ENCODE measurements at regions not wholly inside any gene's neighbourhood (a gene's known extent, or its start where the extent isn't known, plus 50 kb on each side); places are given as distances from the start of the nearest gene placed in this dataset.

DNA sequence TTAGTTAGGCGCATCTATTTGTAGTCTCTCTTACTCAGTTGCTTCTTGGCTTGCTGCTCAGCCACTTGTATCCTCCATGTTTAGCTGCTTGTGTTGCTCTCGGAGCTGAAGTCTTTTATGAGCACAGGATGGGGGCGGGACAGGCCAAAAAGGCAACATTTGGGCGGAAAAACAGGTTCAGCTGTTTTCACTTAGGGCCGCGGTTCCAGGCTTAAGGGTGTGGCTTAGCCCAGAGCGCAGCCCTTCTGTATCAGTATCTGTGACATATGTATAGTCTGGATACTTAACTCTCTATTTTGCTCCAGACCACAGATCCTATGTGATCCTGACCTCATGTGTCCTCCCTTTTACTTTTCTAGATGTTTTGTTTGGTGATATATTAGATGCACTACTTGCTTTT is 763.5 kb downstream of the SUCLG1 start:
- H3K27me3 ChIP-seq (replicated peaks; ENCODE audit: insufficient read depth), result no peaks in the 10 kb centered on the region
- DNase-seq, result no peak
- no peaks in the 10 kb centered on the region for H3K9me3 ChIP-seq (ENCODE audit: low read depth)
- no peak overlapping the region for H3K4me3 ChIP-seq
- no peaks in the 10 kb centered on the region for H3K4me1 ChIP-seq (ENCODE audit: insufficient read depth)
- in situ Hi-C loops (cut with MboI), result no loop called here
- no peaks in the 10 kb centered on the region for H3K36me3 ChIP-seq (ENCODE audit: low read depth)
- no peaks in the 10 kb centered on the region for H3F3A ChIP-seq (ENCODE audit: insufficient read depth)
- H3K27ac ChIP-seq, result no peak overlapping the region
- no peak overlapping the region for H3K4me2 ChIP-seq (ENCODE audit: unreplicated experiment)
- H3K79me2 ChIP-seq (ENCODE audit: insufficient read depth), result no peaks in the 10 kb centered on the region
- 15 to 17% methylated on average over 7 of the region's 7 CpGs for WGBS, 2 experiments (ENCODE audit: low coverage in 1 of 2, low lambda C conversion rate in 2 of 2, missing lambda C conversion rate in 2 of 2)
- TF ChIP-seq EZH2 (IDR thresholded peaks at IDR 0.05; ENCODE audit: insufficient read depth, poor library complexity, severe bottlenecking) (no peak), EZH2phosphoT487 (IDR thresholded peaks at IDR 0.05; ENCODE audit: insufficient read depth, low read depth) (no peak)
- no peaks in the 10 kb centered on the region for H3K9me2 ChIP-seq (ENCODE audit: insufficient read depth)
- H2AFZ ChIP-seq, result no peak overlapping the region
- no peak overlapping the region for H3K9ac ChIP-seq
- H4K20me1 ChIP-seq (ENCODE audit: insufficient read depth), result no peaks in the 10 kb centered on the region

DNA sequence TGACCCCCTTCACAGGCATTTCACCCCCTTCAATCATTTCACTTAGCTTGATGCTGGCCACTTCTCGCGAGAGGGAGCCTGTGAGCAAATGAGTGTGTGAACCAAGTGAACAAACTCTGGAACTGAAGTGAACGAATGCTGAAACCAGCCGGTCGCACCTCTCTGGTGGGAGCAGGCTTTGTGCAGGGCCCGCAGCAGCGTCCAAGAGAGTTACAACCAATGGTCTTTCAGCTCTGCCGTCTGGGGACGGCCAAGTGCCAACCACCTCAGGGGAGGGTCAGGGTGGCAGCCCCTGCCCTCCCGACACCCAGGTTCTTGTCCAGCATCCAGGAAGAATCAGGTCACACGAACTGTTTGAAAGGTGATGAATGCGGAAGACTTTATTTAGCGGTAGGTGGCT is 764.0 kb downstream of the SUCLG1 start:
- no peaks in the 10 kb centered on the region for H4K20me1 ChIP-seq (ENCODE audit: insufficient read depth)
- WGBS, 2 experiments (ENCODE audit: low coverage in 1 of 2, low lambda C conversion rate in 2 of 2, missing lambda C conversion rate in 2 of 2), result 66 to 79% methylated on average over 13 of the region's 13 CpGs
- H3K9ac ChIP-seq, result no peak overlapping the region
- no peaks in the 10 kb centered on the region for H3F3A ChIP-seq (ENCODE audit: insufficient read depth)
- no peak overlapping the region for H3K4me3 ChIP-seq
- H3K27ac ChIP-seq, result no peak overlapping the region
- H3K9me3 ChIP-seq (ENCODE audit: low read depth), result no peaks in the 10 kb centered on the region
- in situ Hi-C loops (cut with MboI), result no loop called here
- no peak for DNase-seq
- no peak overlapping the region for H2AFZ ChIP-seq
- TF ChIP-seq EZH2phosphoT487 (IDR thresholded peaks at IDR 0.05; ENCODE audit: insufficient read depth, low read depth) (no peak), EZH2 (IDR thresholded peaks at IDR 0.05; ENCODE audit: insufficient read depth, poor library complexity, severe bottlenecking) (no peak)
- no peak overlapping the region for H3K4me2 ChIP-seq (ENCODE audit: unreplicated experiment)
- H3K79me2 ChIP-seq (ENCODE audit: insufficient read depth), result no peaks in the 10 kb centered on the region
- no peaks in the 10 kb centered on the region for H3K4me1 ChIP-seq (ENCODE audit: insufficient read depth)
- H3K27me3 ChIP-seq (replicated peaks; ENCODE audit: insufficient read depth), result no peaks in the 10 kb centered on the region
- no peaks in the 10 kb centered on the region for H3K9me2 ChIP-seq (ENCODE audit: insufficient read depth)
- H3K36me3 ChIP-seq (ENCODE audit: low read depth), result no peaks in the 10 kb centered on the region

DNA sequence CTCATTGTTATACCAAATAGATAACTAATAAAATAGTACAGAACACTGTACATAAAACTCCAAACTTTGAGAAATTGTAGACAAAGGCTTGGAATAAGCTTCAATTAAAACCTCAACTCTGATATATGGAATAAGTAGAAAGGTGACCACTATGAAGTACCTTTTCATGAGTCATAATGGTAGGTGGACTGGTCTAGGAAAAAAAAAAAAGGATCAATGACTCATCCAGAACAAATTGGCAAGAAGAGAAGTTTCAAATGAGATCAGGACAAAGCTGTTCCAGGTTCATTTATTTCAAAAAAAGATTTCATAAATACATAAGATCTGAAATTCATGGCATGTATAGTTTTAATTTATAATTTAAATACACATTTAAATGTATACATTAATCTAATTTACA is 769.7 kb downstream of the SUCLG1 start:
- Histone ChIP-seq H3K27me3 (replicated peaks; ENCODE audit: insufficient read depth) (no peaks in the 10 kb centered on the region), H3K36me3 (ENCODE audit: low read depth) (no peaks in the 10 kb centered on the region), H3K9ac (no peak overlapping the region), H4K20me1 (ENCODE audit: insufficient read depth) (no peaks in the 10 kb centered on the region), H3K4me1 (ENCODE audit: insufficient read depth) (no peaks in the 10 kb centered on the region), H3F3A (ENCODE audit: insufficient read depth) (no peaks in the 10 kb centered on the region), H3K9me3 (ENCODE audit: low read depth) (no peaks in the 10 kb centered on the region), H3K4me3 (no peak overlapping the region), H3K79me2 (ENCODE audit: insufficient read depth) (no peaks in the 10 kb centered on the region), H3K27ac (no peak overlapping the region), H3K4me2 (ENCODE audit: unreplicated experiment) (no peak overlapping the region), H3K9me2 (ENCODE audit: insufficient read depth) (no peaks in the 10 kb centered on the region), H2AFZ (no peak overlapping the region)
- peak; percentile 2 for DNase-seq
- in situ Hi-C loops (cut with MboI), result no loop called here
- TF ChIP-seq EZH2phosphoT487 (IDR thresholded peaks at IDR 0.05; ENCODE audit: insufficient read depth, low read depth), result no peak
- no peak for TF ChIP-seq EZH2 (IDR thresholded peaks at IDR 0.05; ENCODE audit: insufficient read depth, poor library complexity, severe bottlenecking)

DNA sequence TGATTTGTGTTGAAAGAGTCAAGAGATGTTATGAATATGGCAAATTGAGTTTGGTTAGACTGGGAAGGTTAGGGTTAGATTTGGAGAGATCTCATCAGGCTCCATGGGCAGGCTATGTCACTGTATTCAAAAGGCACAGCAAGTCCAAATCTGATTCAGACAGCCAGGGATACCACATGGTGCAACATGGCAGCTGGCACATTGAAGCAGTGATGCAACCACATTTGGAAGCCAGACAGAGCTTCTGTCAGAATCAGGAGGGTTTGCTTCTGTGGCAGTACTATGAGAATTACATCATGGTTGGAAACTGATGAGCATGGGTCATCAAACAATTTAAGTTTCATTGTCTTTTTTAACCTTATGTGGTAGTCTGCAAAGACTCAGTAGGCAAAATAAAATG is 772.2 kb downstream of the SUCLG1 start:
- Histone ChIP-seq H4K20me1 (ENCODE audit: insufficient read depth) (no peaks in the 10 kb centered on the region), H3K9me3 (ENCODE audit: low read depth) (no peaks in the 10 kb centered on the region), H3K27ac (no peak overlapping the region), H2AFZ (no peak overlapping the region), H3K4me1 (ENCODE audit: insufficient read depth) (no peaks in the 10 kb centered on the region), H3K9ac (no peak overlapping the region), H3K9me2 (ENCODE audit: insufficient read depth) (no peaks in the 10 kb centered on the region), H3K79me2 (ENCODE audit: insufficient read depth) (no peaks in the 10 kb centered on the region), H3K4me2 (ENCODE audit: unreplicated experiment) (no peak overlapping the region), H3K27me3 (replicated peaks; ENCODE audit: insufficient read depth) (no peaks in the 10 kb centered on the region), H3K4me3 (no peak overlapping the region), H3K36me3 (ENCODE audit: low read depth) (no peaks in the 10 kb centered on the region), H3F3A (ENCODE audit: insufficient read depth) (no peaks in the 10 kb centered on the region)
- peak; percentile 55 for DNase-seq
- in situ Hi-C loops (cut with MboI), result no loop called here
- TF ChIP-seq EZH2phosphoT487 (IDR thresholded peaks at IDR 0.05; ENCODE audit: insufficient read depth, low read depth), result no peak

DNA sequence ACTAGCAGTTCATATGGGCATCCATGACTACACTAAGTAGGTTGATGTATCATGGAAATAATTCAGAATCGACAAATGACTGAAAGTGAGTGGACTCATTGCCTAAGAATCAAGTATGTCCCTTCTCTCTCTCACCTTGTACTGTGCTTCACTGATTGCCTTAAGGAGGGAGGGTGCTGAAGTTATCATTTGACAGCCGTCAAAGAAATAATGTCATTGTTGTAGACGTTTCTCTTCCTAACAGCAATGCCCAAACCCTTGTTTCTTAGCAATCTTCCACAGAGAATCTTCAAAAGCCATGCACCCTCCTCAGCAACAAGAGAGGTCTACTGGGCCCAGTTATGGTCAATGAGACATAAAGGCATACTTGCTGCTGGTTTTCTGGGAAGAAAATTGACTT is 785.0 kb downstream of the SUCLG1 start:
- Histone ChIP-seq H3K4me3 (no peak overlapping the region), H3F3A (ENCODE audit: insufficient read depth) (no peaks in the 10 kb centered on the region), H3K4me2 (ENCODE audit: unreplicated experiment) (no peak overlapping the region), H3K9me3 (ENCODE audit: low read depth) (no peaks in the 10 kb centered on the region), H3K79me2 (ENCODE audit: insufficient read depth) (no peaks in the 10 kb centered on the region), H3K4me1 (ENCODE audit: insufficient read depth) (no peaks in the 10 kb centered on the region), H3K27ac (no peak overlapping the region), H3K36me3 (ENCODE audit: low read depth) (no peaks in the 10 kb centered on the region), H3K9me2 (ENCODE audit: insufficient read depth) (no peaks in the 10 kb centered on the region), H3K27me3 (replicated peaks; ENCODE audit: insufficient read depth) (no peaks in the 10 kb centered on the region), H4K20me1 (ENCODE audit: insufficient read depth) (no peaks in the 10 kb centered on the region), H2AFZ (no peak overlapping the region), H3K9ac (no peak overlapping the region)
- no peak for DNase-seq
- in situ Hi-C loops (cut with MboI), result no loop called here
- WGBS, 2 experiments (ENCODE audit: low coverage in 1 of 2, low lambda C conversion rate in 2 of 2, missing lambda C conversion rate in 2 of 2), result 43 to 45% methylated on average over 3 of the region's 3 CpGs
- TF ChIP-seq EZH2phosphoT487 (IDR thresholded peaks at IDR 0.05; ENCODE audit: insufficient read depth, low read depth), result no peak
- TF ChIP-seq EZH2 (IDR thresholded peaks at IDR 0.05; ENCODE audit: insufficient read depth, poor library complexity, severe bottlenecking), result no peak

Measured in GM23248 (cell line).